NB4 (cell line): ENCODE measurements at regions not wholly inside any gene's neighbourhood (a gene's known extent, or its start where the extent isn't known, plus 50 kb on each side); places are given as distances from the start of the nearest gene placed in this dataset.

Source experiments
- DNase-seq: peaks from one replicate; pipeline ENCODE4 v3.0.0; 2010; ENCODE audit warnings: low read depth
- H3K4me3 ChIP-seq: one replicate; pipeline ENCODE4 v1.5.1; 2011; ENCODE audit warnings: mild to moderate bottlenecking, low read depth, low read length, moderate library complexity
- MYC ChIP-seq: IDR thresholded peaks from 2 replicates; pipeline ENCODE4 v1.6.1; 2011; ENCODE audit warnings: low read depth, low read length
- POLR2A ChIP-seq: IDR thresholded peaks from 2 replicates; pipeline ENCODE4 v1.6.1; 2011; ENCODE audit warnings: mild to moderate bottlenecking; ENCODE audit not compliant: insufficient read length; ENCODE audit errors: extremely low read depth
- TF ChIP-seq, protein P1 (sequence below): IDR thresholded peaks from 2 replicates; pipeline ENCODE4 v1.6.1; 2011; ENCODE audit warnings: low read depth, low read length
- TF ChIP-seq, protein P2 (sequence below): IDR thresholded peaks from one replicate; pipeline ENCODE4 v1.5.1; 2012; ENCODE audit warnings: low read depth, low read length

DNA sequence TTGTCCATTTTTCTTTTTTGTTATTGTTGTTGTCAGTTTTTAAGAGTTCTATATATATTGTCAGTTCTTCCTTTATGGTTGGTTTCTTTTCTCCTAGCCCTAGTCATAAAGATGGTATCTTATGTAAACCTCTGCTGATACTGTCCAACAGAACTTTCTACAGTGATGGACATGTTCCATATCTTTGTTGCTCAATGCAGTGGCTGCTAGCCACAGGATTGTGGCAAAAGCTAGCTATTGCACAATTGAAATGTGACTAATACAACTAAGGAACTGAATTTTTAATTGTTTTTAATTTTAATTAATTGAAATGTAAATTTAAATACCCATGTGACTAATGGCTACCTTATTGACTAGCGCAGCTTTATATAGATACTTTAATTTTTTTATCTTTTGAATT lies 411.8 kb upstream of the PTBP2 start:
- peak; percentile 92 for DNase-seq
- TF ChIP-seq POLR2A = no peak
- TF ChIP-seq, protein P1, sequence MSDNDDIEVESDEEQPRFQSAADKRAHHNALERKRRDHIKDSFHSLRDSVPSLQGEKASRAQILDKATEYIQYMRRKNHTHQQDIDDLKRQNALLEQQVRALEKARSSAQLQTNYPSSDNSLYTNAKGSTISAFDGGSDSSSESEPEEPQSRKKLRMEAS = no peak
- TF ChIP-seq, protein P2, sequence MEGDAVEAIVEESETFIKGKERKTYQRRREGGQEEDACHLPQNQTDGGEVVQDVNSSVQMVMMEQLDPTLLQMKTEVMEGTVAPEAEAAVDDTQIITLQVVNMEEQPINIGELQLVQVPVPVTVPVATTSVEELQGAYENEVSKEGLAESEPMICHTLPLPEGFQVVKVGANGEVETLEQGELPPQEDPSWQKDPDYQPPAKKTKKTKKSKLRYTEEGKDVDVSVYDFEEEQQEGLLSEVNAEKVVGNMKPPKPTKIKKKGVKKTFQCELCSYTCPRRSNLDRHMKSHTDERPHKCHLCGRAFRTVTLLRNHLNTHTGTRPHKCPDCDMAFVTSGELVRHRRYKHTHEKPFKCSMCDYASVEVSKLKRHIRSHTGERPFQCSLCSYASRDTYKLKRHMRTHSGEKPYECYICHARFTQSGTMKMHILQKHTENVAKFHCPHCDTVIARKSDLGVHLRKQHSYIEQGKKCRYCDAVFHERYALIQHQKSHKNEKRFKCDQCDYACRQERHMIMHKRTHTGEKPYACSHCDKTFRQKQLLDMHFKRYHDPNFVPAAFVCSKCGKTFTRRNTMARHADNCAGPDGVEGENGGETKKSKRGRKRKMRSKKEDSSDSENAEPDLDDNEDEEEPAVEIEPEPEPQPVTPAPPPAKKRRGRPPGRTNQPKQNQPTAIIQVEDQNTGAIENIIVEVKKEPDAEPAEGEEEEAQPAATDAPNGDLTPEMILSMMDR = no peak
- no peak for TF ChIP-seq MYC
- no peak overlapping the region for H3K4me3 ChIP-seq

DNA sequence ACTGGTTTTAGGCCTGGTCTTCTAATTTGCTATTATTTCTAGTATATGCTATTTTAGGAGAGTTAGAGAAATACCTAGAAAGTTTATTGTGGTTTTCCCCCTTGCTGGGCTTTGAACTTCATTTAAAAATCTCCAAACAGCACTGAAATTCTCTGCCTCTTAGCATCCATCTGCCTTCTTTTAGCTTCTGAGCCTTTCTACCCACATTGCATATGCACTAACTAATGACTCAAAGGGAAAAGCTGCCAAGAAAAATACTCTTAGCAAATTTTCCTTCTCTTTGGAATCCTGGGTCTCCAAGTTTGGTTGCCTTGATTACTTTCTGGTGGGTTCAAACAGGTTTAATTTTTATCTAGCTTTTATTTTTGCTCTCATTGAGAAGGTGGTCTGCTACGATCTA lies 408.4 kb upstream of the PTBP2 start:
- TF ChIP-seq POLR2A = no peak
- TF ChIP-seq, protein P1 = no peak
- no peak for TF ChIP-seq MYC
- TF ChIP-seq, protein P2 = no peak
- no peak for DNase-seq
- no peak overlapping the region for H3K4me3 ChIP-seq

DNA sequence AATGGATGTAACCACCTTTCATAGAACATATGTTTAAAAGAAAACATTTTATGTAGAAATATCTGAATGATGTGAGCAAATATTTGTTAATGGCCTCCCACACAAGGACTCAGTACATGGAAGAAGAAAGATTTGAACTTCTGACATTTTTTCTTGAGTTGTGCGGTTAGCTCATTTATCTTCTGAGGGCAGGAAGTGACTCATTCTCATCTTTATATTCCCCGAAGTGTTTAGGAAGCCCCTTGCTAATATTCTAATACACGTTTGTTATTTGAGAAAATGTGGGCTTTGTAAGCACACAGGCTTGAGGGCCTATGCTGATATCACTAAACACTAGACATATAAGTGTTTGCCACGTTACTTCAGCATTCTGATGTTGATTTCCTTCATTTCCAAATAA lies 392.5 kb upstream of the PTBP2 start:
- TF ChIP-seq, protein P1 = no peak
- TF ChIP-seq, protein P2 = no peak
- TF ChIP-seq MYC (no peak), POLR2A (no peak)
- H3K4me3 ChIP-seq = no peak overlapping the region
- DNase-seq = peak; percentile 6

DNA sequence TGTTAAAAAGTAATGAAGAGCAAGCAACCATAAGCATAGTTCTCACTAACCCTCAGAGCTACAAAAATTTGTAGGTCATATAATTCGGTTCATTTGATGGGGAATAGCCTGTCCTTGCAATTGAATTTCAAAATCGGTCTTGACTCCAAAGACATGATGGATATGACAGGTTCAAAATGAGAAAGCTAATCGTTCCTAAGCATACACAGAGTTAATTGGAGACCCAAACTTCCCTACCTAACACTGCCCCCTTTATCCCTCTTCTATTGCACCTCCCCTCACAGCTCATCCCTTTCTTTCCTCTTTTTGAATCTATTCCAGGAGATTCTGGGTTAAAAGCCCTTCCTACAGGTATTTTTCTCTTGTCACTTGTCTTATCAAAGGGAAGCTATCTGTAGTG lies 390.0 kb upstream of the PTBP2 start:
- H3K4me3 ChIP-seq = no peak overlapping the region
- TF ChIP-seq POLR2A = no peak
- TF ChIP-seq MYC = no peak
- TF ChIP-seq, protein P2 = no peak
- TF ChIP-seq, protein P1 = no peak
- DNase-seq = no peak

DNA sequence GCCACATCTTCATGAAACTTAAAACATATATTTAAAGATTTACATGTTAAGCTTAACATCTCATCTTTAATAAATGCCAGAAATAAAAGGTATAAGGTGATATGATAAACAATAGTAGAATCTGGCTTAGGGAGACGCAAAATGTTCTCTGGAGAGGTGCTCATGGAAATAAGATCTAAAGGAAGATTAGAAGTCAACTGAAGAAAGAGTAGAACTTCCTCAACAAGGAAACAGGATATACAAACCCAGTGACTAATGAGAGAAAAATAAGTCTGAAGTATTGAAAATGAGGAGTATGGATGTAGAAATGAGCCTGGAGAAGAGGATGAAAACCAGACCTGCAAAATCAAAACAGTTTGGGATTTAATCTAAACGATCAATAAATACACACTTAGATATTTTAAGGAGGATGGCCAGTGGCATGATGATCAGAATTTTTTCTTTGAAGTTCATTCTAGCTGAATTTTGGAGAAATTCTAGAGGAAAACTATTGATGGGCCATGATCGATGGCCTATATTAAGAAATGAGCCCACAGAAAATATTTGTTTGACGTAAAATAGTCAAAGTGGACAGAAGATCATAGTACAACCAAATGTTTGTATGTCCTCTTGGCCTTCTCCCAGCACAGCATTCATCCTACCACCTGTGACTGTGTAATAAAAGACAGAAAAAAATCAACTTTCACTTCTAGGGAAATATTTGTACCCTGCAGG lies 387.9 kb upstream of the PTBP2 start:
- TF ChIP-seq, protein P2 = no peak
- H3K4me3 ChIP-seq = no peak overlapping the region
- no peak for DNase-seq

DNA sequence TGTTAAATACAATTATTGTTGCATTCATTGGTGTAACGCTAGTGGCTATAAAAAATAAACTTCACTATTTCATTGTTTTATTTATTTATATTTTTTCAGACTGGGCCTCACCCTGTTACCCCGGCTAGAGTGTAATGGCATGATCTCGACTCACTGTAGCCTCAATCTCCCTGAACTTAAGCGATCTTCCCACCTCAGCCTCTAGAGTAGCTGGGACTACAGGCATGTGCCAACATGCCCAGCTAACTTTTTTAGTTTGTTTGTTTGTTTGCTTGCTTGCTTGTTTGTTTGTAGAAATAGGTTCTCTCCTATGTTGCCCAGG lies 387.4 kb upstream of the PTBP2 start:
- TF ChIP-seq, protein P2 = no peak
- TF ChIP-seq MYC (no peak), POLR2A (no peak)
- TF ChIP-seq, protein P1 = no peak
- no peak for DNase-seq
- H3K4me3 ChIP-seq = no peak overlapping the region
